ENCODE measurements at regions not wholly inside any gene's neighbourhood (a gene's known extent, or its start where the extent isn't known, plus 50 kb on each side); places are given as distances from the start of the nearest gene placed in this dataset.

GRCh38 chr2:61774351-61774750 is 79.5 kb downstream of the FAM161A start:
- H3K4me3 Mint-ChIP-seq: no peak overlapping the region

GRCh38 chr2:61771904-61772845 is 81.7 kb downstream of the FAM161A start:
- Mint-ChIP-seq H3K36me3 (ENCODE audit: low read depth) (no peaks in the 10 kb centered on the region), H3K27ac (no peak overlapping the region), H3K9me3 (no peaks in the 10 kb centered on the region), H3K4me3 (no peak overlapping the region), H3K27me3 (peaks cover 17% of the 10 kb centered on the region), H3K4me1 (ENCODE audit: low read depth) (no peaks in the 10 kb centered on the region)
- DNase-seq: no peak

More at GRCh38 chr2:61774351-61774750, 79.5 kb downstream of the FAM161A start:
- no peak for DNase-seq
- Mint-ChIP-seq H3K27ac (no peak overlapping the region), H3K9me3 (no peaks in the 10 kb centered on the region), H3K36me3 (ENCODE audit: low read depth) (no peaks in the 10 kb centered on the region), H3K27me3 (peaks cover 22% of the 10 kb centered on the region), H3K4me1 (ENCODE audit: low read depth) (no peaks in the 10 kb centered on the region)

GRCh38 chr2:61770746-61771145 is 83.1 kb downstream of the FAM161A start:
- Mint-ChIP-seq H3K9me3 (no peaks in the 10 kb centered on the region), H3K27ac (no peak overlapping the region), H3K36me3 (ENCODE audit: low read depth) (no peaks in the 10 kb centered on the region), H3K27me3 (peaks cover 9% of the 10 kb centered on the region), H3K4me1 (ENCODE audit: low read depth) (no peaks in the 10 kb centered on the region), H3K4me3 (no peak overlapping the region)
- DNase-seq: no peak

GRCh38 chr2:61770298-61770697 is 83.6 kb downstream of the FAM161A start:
- no peaks in the 10 kb centered on the region for H3K9me3 Mint-ChIP-seq
- H3K4me1 Mint-ChIP-seq (ENCODE audit: low read depth): no peaks in the 10 kb centered on the region
- DNase-seq: no peak
- H3K27ac Mint-ChIP-seq: no peak overlapping the region
- no peaks in the 10 kb centered on the region for H3K36me3 Mint-ChIP-seq (ENCODE audit: low read depth)
- peaks cover 9% of the 10 kb centered on the region for H3K27me3 Mint-ChIP-seq
- H3K4me3 Mint-ChIP-seq: no peak overlapping the region

- no peaks in the 10 kb centered on the region for H3K9me3 Mint-ChIP-seq
- peaks cover 5% of the 10 kb centered on the region for H3K36me3 Mint-ChIP-seq (ENCODE audit: low read depth)
- peaks cover 5% of the 10 kb centered on the region for H3K4me1 Mint-ChIP-seq (ENCODE audit: low read depth)
- no peak for DNase-seq
- H3K4me3 Mint-ChIP-seq: no peak overlapping the region
- no peak overlapping the region for H3K27ac Mint-ChIP-seq
- peaks cover 9% of the 10 kb centered on the region for H3K27me3 Mint-ChIP-seq
Measured at GRCh38 chr2:61769093-61769675, 84.7 kb downstream of the FAM161A start.

GRCh38 chr2:61764035-61764800 is 89.6 kb downstream of the FAM161A start:
- Mint-ChIP-seq H3K36me3 (ENCODE audit: low read depth) (peaks cover 13% of the 10 kb centered on the region), H3K4me3 (peak overlapping the region; percentile 93), H3K27me3 (no peaks in the 10 kb centered on the region), H3K9me3 (no peaks in the 10 kb centered on the region), H3K27ac (peak overlapping the region; percentile 98), H3K4me1 (ENCODE audit: low read depth) (peaks cover 33% of the 10 kb centered on the region)
- DNase-seq: peak; percentile 97

- H3K27me3 Mint-ChIP-seq: no peaks in the 10 kb centered on the region
- peaks cover 13% of the 10 kb centered on the region for H3K36me3 Mint-ChIP-seq (ENCODE audit: low read depth)
- H3K4me1 Mint-ChIP-seq (ENCODE audit: low read depth): peaks cover 38% of the 10 kb centered on the region
- DNase-seq: no peak
- peak overlapping the region; percentile 98 for H3K27ac Mint-ChIP-seq
- peak overlapping the region; percentile 93 for H3K4me3 Mint-ChIP-seq
- H3K9me3 Mint-ChIP-seq: no peaks in the 10 kb centered on the region
Measured at GRCh38 chr2:61763605-61764034, 90.2 kb downstream of the FAM161A start.

- Mint-ChIP-seq H3K36me3 (ENCODE audit: low read depth) (peaks cover 13% of the 10 kb centered on the region), H3K9me3 (no peaks in the 10 kb centered on the region), H3K27ac (peak overlapping the region; percentile 79), H3K4me3 (peak overlapping the region; percentile 93), H3K4me1 (ENCODE audit: low read depth) (peaks cover 42% of the 10 kb centered on the region), H3K27me3 (no peaks in the 10 kb centered on the region)
- no peak for DNase-seq
Measured at GRCh38 chr2:61762292-61762691, 91.6 kb downstream of the FAM161A start.

GRCh38 chr2:61759718-61760117 is 94.1 kb downstream of the FAM161A start:
- H3K27ac Mint-ChIP-seq: no peak overlapping the region
- H3K36me3 Mint-ChIP-seq (ENCODE audit: low read depth): peaks cover 13% of the 10 kb centered on the region
- no peak for DNase-seq
- peaks cover 42% of the 10 kb centered on the region for H3K4me1 Mint-ChIP-seq (ENCODE audit: low read depth)
- H3K9me3 Mint-ChIP-seq: peaks cover 2% of the 10 kb centered on the region
- no peak overlapping the region for H3K4me3 Mint-ChIP-seq
- no peaks in the 10 kb centered on the region for H3K27me3 Mint-ChIP-seq

- no peak overlapping the region for H3K27ac Mint-ChIP-seq
Measured at GRCh38 chr2:61759005-61759404, 94.9 kb downstream of the FAM161A start.

GRCh38 chr2:61758159-61758558 is 95.7 kb downstream of the FAM161A start:
- H3K4me3 Mint-ChIP-seq: no peak overlapping the region
- DNase-seq: no peak
- no peaks in the 10 kb centered on the region for H3K36me3 Mint-ChIP-seq (ENCODE audit: low read depth)
- peaks cover 32% of the 10 kb centered on the region for H3K4me1 Mint-ChIP-seq (ENCODE audit: low read depth)
- H3K27ac Mint-ChIP-seq: no peak overlapping the region
- peaks cover 6% of the 10 kb centered on the region for H3K9me3 Mint-ChIP-seq
- no peaks in the 10 kb centered on the region for H3K27me3 Mint-ChIP-seq

More at GRCh38 chr2:61759005-61759404, 94.9 kb downstream of the FAM161A start:
- Mint-ChIP-seq H3K4me1 (ENCODE audit: low read depth) (peaks cover 37% of the 10 kb centered on the region), H3K36me3 (ENCODE audit: low read depth) (peaks cover 6% of the 10 kb centered on the region), H3K27me3 (no peaks in the 10 kb centered on the region), H3K4me3 (no peak overlapping the region), H3K9me3 (peaks cover 2% of the 10 kb centered on the region)
- no peak for DNase-seq

GRCh38 chr2:61753512-61753911 is 100.3 kb downstream of the FAM161A start:
- DNase-seq: no peak

GRCh38 chr2:61750624-61751023 is 103.2 kb downstream of the FAM161A start:
- no peaks in the 10 kb centered on the region for H3K4me1 Mint-ChIP-seq (ENCODE audit: low read depth)
- no peaks in the 10 kb centered on the region for H3K27me3 Mint-ChIP-seq
- H3K27ac Mint-ChIP-seq: no peak overlapping the region
- H3K9me3 Mint-ChIP-seq: peaks cover 9% of the 10 kb centered on the region
- H3K36me3 Mint-ChIP-seq (ENCODE audit: low read depth): no peaks in the 10 kb centered on the region
- DNase-seq: no peak
- no peak overlapping the region for H3K4me3 Mint-ChIP-seq

More at GRCh38 chr2:61753512-61753911, 100.3 kb downstream of the FAM161A start:
- peaks cover 9% of the 10 kb centered on the region for H3K9me3 Mint-ChIP-seq
- H3K36me3 Mint-ChIP-seq (ENCODE audit: low read depth): no peaks in the 10 kb centered on the region
- no peak overlapping the region for H3K4me3 Mint-ChIP-seq
- H3K27me3 Mint-ChIP-seq: no peaks in the 10 kb centered on the region
- peaks cover 5% of the 10 kb centered on the region for H3K4me1 Mint-ChIP-seq (ENCODE audit: low read depth)
- no peak overlapping the region for H3K27ac Mint-ChIP-seq

GRCh38 chr2:61742955-61743354 is 110.9 kb downstream of the FAM161A start:
- Mint-ChIP-seq H3K27me3 (no peaks in the 10 kb centered on the region), H3K27ac (no peak overlapping the region), H3K36me3 (ENCODE audit: low read depth) (no peaks in the 10 kb centered on the region), H3K9me3 (no peaks in the 10 kb centered on the region), H3K4me1 (ENCODE audit: low read depth) (no peaks in the 10 kb centered on the region), H3K4me3 (no peak overlapping the region)
- DNase-seq: no peak
